NK-92 treated with Interleukin-12 subunit alpha and Interleukin-12 subunit beta, amount 100 ng/mL, for 24 hours (cell line): ENCODE measurements at regions not wholly inside any gene's neighbourhood (a gene's known extent, or its start where the extent isn't known, plus 50 kb on each side); places are given as distances from the start of the nearest gene placed in this dataset.

Experiments used
- DNase-seq: peaks from one replicate; lab custom pipeline; 2025; lab: John Stamatoyannopoulos, UW

DNA sequence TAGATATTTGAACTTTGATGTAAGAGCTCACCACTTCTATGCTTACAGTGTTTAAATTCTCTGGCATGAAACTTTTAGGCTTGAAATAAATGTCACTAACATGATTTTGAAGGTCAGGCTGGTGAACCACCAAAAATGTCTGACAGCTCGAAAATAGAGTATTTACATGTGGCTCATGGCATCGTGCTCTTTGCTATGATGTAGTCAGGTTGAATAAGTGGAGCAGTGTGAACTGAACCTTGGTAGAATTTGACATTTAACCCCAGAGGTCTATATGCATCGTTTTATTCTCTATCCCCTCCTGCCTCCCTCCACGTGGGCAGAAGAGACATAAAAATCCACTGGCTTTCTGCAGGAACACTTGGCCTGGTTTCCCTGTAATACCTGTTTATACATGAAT lies 369.7 kb upstream of the ATP2B1 start:
- DNase-seq: no peak

DNA sequence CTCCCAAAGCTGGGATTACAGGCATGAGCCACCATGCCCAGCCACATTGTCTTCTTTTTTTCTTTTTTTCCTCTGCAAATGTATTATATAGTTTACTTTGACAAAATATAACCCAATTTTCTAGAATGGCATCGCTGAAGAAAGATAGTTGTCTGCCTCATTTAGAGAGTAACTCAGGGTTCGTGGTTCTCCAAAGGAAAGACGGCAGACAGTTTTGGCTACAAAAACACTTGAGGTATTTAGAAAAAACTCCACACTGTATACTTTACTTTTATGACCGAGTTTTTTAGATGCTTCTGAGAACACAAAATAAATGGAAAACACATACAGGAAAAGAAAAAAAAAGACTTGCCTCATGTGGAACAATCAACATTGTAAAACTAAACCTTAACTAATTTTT lies 369.1 kb upstream of the ATP2B1 start:
- no peak for DNase-seq

- no peak for DNase-seq
Observed at GRCh38 chr12:90076851-90077319, 368.2 kb upstream of the ATP2B1 start.

DNA sequence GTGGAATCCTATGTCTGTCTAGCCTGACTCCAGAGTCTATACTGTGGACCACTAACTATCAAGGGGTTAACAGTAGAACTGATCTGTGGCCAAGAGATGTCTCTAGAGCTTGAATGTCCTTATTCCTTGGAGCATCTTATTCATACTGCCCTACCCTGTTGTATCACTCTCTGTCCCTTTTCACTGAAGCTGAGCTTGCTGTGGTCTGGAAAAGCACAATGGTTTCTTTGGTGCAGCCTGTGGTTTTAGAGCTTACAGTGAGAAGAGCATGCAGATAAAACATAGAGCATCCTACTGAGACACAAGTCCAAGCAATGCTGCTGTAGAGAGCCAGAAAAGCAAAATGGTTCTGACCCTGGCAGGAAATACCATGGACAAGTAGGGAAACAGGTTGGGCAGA lies 367.0 kb upstream of the ATP2B1 start:
- DNase-seq: no peak

GRCh38 chr12:90074086-90074485 lies 365.4 kb upstream of the ATP2B1 start:
- DNase-seq: no peak

GRCh38 chr12:90071996-90072395 lies 363.4 kb upstream of the ATP2B1 start:
- DNase-seq: no peak

DNA sequence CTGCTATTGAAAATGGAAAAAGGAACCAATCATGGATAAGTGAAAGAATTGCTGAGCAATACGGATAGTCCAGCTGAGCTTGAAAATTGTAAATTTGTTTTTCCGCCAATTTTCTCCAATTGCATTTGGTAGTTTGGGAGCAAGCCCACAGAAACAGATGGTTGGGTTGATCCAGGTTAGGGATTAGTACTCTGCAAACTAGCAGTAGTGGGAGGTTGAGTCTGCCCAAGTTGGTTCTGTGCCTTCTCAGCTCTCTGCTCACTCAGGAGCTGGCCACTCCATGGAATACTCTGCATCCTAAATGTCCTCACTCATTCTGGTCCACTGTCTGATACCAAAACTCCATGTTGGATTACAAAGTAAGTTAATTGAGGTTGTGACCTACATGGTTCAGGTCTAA lies 361.1 kb upstream of the ATP2B1 start:
- DNase-seq: no peak

- DNase-seq: no peak
Observed at GRCh38 chr12:90067791-90068190, 359.2 kb upstream of the ATP2B1 start.

GRCh38 chr12:90064852-90065801 lies 356.5 kb upstream of the ATP2B1 start:
- no peak for DNase-seq

DNA sequence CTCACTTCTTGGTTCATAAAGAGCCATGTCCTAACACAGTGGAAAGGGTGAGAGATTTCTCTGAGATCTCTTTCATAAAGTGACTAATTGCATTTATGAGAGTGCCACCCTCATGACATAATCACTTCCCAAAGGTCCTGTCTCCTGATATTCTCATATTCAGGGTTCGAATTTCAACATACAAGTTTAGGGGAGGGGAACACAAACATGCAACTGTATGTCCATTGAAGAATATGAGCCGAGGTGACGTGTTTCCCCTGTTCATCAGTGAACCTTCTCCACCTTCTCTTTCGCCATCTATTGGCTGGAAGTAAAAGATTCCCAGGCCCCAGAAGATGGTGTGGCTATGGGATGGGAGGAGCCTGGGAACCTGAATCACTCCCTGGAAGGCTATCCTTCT lies 354.2 kb upstream of the ATP2B1 start:
- DNase-seq: no peak

DNA sequence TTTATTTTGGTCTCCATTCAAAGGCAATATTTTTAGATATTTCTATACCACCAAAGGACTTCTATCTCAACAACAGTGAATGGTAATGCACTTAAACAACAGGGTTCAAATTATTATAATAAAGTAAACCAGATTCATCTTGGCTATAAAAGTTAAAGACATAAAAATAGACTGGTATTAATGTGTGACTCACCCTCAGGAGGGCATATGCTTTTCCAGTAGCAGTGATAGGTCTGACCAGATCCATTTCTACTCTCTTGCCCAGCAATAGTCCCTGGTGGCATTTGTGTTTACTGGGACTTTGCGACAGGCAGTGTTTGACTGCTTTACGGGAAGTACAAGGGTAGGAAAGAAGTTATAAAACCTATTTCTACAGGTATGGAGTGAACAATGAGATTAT lies 353.2 kb upstream of the ATP2B1 start:
- no peak for DNase-seq

DNA sequence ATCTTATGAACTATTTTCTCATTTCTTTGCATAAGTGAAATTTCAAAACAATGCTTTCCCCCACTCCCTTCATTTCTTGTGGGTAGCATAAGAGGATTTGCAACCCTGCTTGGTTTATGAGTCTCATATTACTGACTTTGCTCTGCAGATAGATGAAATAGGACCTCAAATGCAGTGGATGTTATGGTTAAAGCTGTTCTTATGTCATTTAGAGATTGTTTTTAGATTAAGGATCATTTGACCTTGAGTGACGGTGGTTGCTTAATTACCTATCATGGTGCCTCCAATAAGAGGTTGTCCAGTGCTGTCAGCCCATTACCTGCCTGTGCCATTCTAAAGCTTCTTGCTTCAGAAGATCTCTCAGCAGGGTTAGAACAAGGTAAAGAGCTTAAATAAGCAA lies 351.4 kb upstream of the ATP2B1 start:
- DNase-seq: no peak

GRCh38 chr12:90058704-90059103 lies 350.1 kb upstream of the ATP2B1 start:
- no peak for DNase-seq

DNA sequence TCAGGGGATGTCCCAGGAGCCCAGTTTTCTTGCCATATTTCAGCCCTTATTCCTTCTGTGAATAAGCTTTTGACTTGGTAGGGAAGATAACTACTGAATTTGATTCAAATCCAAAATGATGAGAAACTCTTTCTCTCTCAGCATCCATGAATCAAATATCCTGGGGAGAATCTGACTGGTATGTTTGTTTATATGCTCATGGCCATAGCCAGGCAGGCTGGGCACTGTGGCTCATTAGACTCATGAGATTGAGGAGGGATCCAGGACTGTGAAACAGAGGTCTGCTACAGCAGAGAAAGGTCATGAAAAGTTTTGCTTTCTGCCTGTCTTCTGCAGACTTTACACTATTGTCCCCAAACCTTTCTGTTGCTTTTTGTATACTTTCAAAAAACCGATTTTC lies 346.4 kb upstream of the ATP2B1 start:
- no peak for DNase-seq

DNA sequence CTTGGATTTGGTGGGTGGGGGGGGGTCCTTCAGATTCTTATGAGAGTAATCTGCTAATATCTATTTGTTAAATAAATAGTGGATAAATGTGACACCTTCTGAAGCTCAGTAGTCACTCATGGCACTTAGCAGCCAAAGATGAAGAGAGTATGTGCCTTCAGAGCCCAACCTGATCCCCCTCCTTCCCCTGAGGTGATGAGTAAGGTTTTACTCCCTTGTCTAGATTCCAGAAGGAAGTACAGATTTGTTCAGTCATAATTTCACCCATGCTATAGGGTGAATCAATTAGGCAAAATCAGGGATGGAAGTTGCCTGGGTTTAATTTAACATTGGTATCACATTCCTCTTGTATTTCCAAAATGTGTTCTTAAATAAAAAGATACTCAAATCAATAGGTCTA lies 340.3 kb upstream of the ATP2B1 start:
- DNase-seq: no peak

DNA sequence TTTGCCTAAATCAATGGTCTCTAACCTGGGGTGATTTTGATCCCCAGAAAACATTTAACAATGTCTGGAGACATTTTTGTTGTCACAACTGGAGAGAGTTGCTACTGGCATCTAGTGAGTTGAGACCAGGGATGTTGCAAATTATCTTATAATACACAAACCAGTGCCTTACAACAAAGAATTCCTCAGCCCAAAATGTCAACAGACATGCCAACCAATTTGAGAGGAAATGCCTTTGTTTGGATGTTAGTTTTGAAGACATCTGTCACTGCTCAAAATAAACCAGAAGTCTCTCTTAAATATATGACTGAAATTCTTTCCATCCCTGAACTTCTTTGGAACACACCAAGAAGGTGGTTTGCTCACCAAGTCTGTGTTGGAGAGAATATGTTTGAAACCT lies 336.9 kb upstream of the ATP2B1 start:
- no peak for DNase-seq

GRCh38 chr12:90044069-90044468 lies 335.4 kb upstream of the ATP2B1 start:
- DNase-seq: no peak

- no peak for DNase-seq
Observed at GRCh38 chr12:90042920-90043641, 334.4 kb upstream of the ATP2B1 start.

GRCh38 chr12:90038289-90038688 lies 329.7 kb upstream of the ATP2B1 start:
- no peak for DNase-seq

- DNase-seq: no peak
Observed at GRCh38 chr12:90037740-90038139, 329.1 kb upstream of the ATP2B1 start.

GRCh38 chr12:90036637-90037036 lies 328.0 kb upstream of the ATP2B1 start:
- no peak for DNase-seq

DNA sequence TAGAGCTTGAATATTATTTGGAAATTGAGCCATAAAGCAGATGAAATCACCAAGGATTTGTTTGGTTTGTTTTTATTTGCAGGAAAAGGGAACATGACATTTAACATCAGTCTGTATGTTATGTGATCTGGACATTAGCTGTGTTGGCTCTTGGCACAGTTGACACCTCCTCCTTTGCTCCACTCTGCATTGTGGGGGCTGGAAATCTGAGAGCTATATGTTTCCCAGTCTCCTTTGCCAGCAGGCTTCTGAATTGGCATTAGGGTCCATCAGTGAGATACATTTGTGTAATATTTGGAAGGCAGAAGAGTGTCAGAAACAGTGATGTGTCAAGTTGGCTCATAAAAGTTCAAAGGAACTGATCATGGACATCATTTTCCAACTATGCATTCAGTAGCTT lies 322.1 kb upstream of the ATP2B1 start:
- no peak for DNase-seq

DNA sequence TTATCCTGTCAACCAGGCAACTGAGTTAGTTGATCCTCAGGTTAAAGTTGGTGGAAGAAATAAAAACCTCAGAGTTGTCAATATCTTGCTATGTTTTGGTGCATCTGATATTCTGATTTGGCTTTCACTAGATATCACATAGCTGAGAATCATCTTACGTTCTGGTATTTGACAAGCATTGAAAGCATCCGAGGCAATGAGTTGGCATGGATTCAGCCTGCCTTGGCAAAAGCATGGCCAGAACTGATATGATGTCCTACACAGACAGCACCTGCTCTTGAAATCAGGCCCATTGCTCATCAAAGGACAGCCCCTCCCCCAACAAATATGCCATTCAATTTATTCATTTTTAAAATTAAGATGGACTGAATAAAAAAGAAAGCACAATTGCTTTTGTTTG lies 320.7 kb upstream of the ATP2B1 start:
- DNase-seq: no peak
